A673 (cell line): ENCODE measurements at regions not wholly inside any gene's neighbourhood (a gene's known extent, or its start where the extent isn't known, plus 50 kb on each side); places are given as distances from the start of the nearest gene placed in this dataset.

Source experiments
- BruUV-seq: library from RNA; stranded (reverse); fragments of 400-500 nt; replicated peaks from 2 replicates; lab custom pipeline; 2021; lab: Mats Ljungman, UMichigan
- CTCF ChIA-PET: fragments of 300-600 bp; sonication (Branson Sonifier 250); formaldehyde crosslinking; loops from one replicate; lab custom pipeline; 2022; ENCODE audit warnings: antibody characterized with exemption; lab: Charles Lee
- POLR2A ChIA-PET: fragments of 300-600 bp; sonication (Branson Sonifier 250); formaldehyde crosslinking; loops from one replicate; lab custom pipeline; 2022; ENCODE audit warnings: antibody characterized with exemption; ENCODE audit not compliant: low non-redundant PET; lab: Charles Lee
- DNase-seq: peaks from one replicate; pipeline ENCODE4 v3.0.0-alpha.2; 2015; ENCODE audit warnings: low spot score
- H3K27ac ChIP-seq: fragments of 200-600 bp; sonication (generic); 2 replicates; pipeline ENCODE4 v1.5.1; 2016; ENCODE audit warnings: mixed run types, low read depth, mild to moderate bottlenecking, mixed read lengths, antibody characterized with exemption, low read length; ENCODE audit not compliant: poor library complexity, severe bottlenecking
- H3K27me3 ChIP-seq: fragments of 200-600 bp; sonication (generic); replicated peaks from 2 replicates; pipeline ENCODE4 v1.6.1; 2017; ENCODE audit warnings: mixed run types, low read depth, mild to moderate bottlenecking, mixed read lengths, antibody characterized with exemption, low read length; ENCODE audit not compliant: insufficient read depth, poor library complexity
- H3K36me3 ChIP-seq: fragments of 200-600 bp; sonication (generic); 2 replicates; pipeline ENCODE4 v1.6.1; 2016; ENCODE audit warnings: mixed run types, mild to moderate bottlenecking, mixed read lengths, antibody characterized with exemption, low read length; ENCODE audit not compliant: insufficient read depth, poor library complexity, severe bottlenecking
- H3K4me1 ChIP-seq: fragments of 200-600 bp; sonication (generic); 2 replicates; pipeline ENCODE4 v1.6.1; 2017; ENCODE audit warnings: mixed run types, mild to moderate bottlenecking, mixed read lengths, antibody characterized with exemption, low read length; ENCODE audit not compliant: insufficient read depth, poor library complexity, severe bottlenecking
- H3K4me3 ChIP-seq: fragments of 200-600 bp; sonication (generic); 2 replicates; pipeline ENCODE4 v1.5.1; 2016; ENCODE audit warnings: low read depth, mixed run types, mild to moderate bottlenecking, mixed read lengths, low read length; ENCODE audit not compliant: poor library complexity, severe bottlenecking
- H3K9me3 ChIP-seq: fragments of 200-600 bp; sonication (generic); 2 replicates; pipeline ENCODE4 v1.6.1; 2016; ENCODE audit warnings: mixed run types, low read depth, mild to moderate bottlenecking, mixed read lengths, antibody characterized with exemption, low read length; ENCODE audit not compliant: poor library complexity, severe bottlenecking
- EZH2 ChIP-seq: fragments of 200-600 bp; sonication (generic); IDR thresholded peaks from 2 replicates; pipeline ENCODE4 v1.6.1; 2017; ENCODE audit warnings: borderline replicate concordance, low read depth, mild to moderate bottlenecking, mixed read lengths, antibody characterized with exemption, low read length; ENCODE audit not compliant: poor library complexity, severe bottlenecking
- intact Hi-C: fragments of 100-400 bp; cut with micrococcal nuclease; formaldehyde crosslinking; loops from one replicate; pipeline ENCODE4 v1.10.0; 2022; ENCODE audit not compliant: unreplicated experiment
- TF ChIP-seq, protein P1 (sequence below): fragments of 300-800, 200-600 bp; sonication (generic); conservative IDR thresholded peaks from 2 replicates; pipeline ENCODE4 v1.5.1; 2017; ENCODE audit warnings: low read depth, mild to moderate bottlenecking, antibody characterized with exemption, low read length, moderate library complexity, mixed read lengths

DNA sequence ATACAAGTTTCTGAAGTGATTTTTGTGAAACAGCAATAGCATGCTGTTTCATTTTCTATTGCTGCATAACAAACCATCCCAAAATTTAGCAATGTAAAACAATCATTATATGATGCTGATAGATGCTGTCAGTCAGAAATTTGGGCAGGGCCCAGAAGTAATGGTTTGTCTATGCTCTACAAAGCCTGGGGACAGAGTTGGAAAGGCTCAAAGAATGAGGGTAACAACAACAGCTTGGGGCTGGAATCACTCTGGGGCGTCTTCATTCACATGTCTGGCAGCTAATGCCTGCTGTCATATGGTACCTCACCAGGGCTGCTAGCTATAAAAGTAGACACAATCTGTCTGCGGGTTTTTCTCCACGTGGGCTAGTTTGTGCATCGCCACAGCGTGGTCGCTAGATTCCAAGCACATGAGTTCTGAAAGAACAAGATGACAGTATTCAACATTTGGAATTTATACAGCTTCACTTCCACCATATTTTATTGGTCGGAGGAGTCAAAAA lies 176.5 kb downstream of the BMP4 start:
- Histone ChIP-seq H3K27ac (no peak overlapping the region), H3K9me3 (peaks cover 3% of the 10 kb centered on the region), H3K27me3 (peaks cover 27% of the 10 kb centered on the region), H3K36me3 (no peaks in the 10 kb centered on the region), H3K4me1 (no peaks in the 10 kb centered on the region), H3K4me3 (no peak overlapping the region)
- DNase-seq, result no peak
- no TSS peak for BruUV-seq
- intact Hi-C loops, result no loop called here
- ChIA-PET CTCF (no interaction called here), POLR2A (no interaction called here)
- TF ChIP-seq, protein P1, sequence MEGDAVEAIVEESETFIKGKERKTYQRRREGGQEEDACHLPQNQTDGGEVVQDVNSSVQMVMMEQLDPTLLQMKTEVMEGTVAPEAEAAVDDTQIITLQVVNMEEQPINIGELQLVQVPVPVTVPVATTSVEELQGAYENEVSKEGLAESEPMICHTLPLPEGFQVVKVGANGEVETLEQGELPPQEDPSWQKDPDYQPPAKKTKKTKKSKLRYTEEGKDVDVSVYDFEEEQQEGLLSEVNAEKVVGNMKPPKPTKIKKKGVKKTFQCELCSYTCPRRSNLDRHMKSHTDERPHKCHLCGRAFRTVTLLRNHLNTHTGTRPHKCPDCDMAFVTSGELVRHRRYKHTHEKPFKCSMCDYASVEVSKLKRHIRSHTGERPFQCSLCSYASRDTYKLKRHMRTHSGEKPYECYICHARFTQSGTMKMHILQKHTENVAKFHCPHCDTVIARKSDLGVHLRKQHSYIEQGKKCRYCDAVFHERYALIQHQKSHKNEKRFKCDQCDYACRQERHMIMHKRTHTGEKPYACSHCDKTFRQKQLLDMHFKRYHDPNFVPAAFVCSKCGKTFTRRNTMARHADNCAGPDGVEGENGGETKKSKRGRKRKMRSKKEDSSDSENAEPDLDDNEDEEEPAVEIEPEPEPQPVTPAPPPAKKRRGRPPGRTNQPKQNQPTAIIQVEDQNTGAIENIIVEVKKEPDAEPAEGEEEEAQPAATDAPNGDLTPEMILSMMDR, result no peak
- TF ChIP-seq EZH2, result no peak

DNA sequence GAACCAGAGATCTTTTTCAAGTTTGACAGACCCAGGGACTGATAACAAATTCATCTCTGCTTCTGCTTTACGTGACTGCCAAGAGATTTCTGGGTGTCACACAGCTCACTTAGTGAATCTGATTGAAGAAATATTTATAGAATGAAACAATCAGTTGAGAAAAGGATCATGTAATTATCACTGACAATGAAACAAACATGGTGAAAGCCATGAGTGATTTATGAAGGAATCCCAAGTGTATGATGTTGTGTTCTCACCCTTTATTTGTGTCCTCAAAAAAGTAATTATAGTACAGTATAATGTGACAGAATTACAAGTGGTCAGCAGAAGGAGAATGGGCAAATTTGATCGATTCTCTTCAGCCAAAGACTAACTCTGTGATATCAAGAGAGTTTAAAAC lies 177.3 kb downstream of the BMP4 start:
- TF ChIP-seq EZH2, result no peak
- TF ChIP-seq, protein P1, result no peak
- no peaks in the 10 kb centered on the region for H3K9me3 ChIP-seq
- no peak overlapping the region for H3K4me3 ChIP-seq
- H3K27me3 ChIP-seq, result peaks cover 27% of the 10 kb centered on the region
- CTCF ChIA-PET, result no interaction called here
- H3K4me1 ChIP-seq, result no peaks in the 10 kb centered on the region
- H3K36me3 ChIP-seq, result no peaks in the 10 kb centered on the region
- no TSS peak for BruUV-seq
- no peak overlapping the region for H3K27ac ChIP-seq
- intact Hi-C loops, result no loop called here
- no peak for DNase-seq
- POLR2A ChIA-PET, result no interaction called here

DNA sequence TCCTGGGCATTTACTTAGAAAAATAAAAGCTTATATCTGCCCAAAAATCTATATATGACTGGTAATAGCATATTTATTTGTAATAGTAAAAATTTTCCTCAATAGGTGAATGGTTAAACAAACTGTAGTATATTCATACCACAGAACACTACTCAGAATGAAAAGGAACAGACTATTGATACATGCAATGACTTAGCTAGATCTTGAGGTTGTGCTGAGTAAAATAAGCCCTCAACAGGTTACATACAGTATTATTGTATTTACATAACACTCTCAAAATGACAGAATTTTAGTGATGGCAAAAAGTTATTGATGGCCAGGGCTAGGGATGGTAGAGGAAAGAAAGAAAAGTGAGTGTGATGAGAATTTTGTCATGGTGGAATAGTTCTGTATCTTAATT lies 178.4 kb downstream of the BMP4 start:
- no peak overlapping the region for H3K4me3 ChIP-seq
- TF ChIP-seq, protein P1, result no peak
- no peak for TF ChIP-seq EZH2

More for the DNA sequence above, 178.4 kb downstream of the BMP4 start:
- POLR2A ChIA-PET, result no interaction called here
- CTCF ChIA-PET, result no interaction called here
- Histone ChIP-seq H3K27me3 (peaks cover 27% of the 10 kb centered on the region), H3K36me3 (no peaks in the 10 kb centered on the region), H3K9me3 (no peaks in the 10 kb centered on the region), H3K4me1 (no peaks in the 10 kb centered on the region), H3K27ac (no peak overlapping the region)
- intact Hi-C loops, result no loop called here
- no peak for DNase-seq
- no TSS peak for BruUV-seq
